GM21723 (cell line): ENCODE measurements at regions not wholly inside any gene's neighbourhood (a gene's known extent, or its start where the extent isn't known, plus 50 kb on each side); places are given as distances from the start of the nearest gene placed in this dataset.
"Not testable (repeated sequence)": the region's sequence is repeated elsewhere in the genome, so short reads cannot be mapped to it uniquely, and the experiment has no call there.

Source experiments
- ATAC-seq: cut with Tn5 transposase; IDR thresholded peaks from one replicate; pipeline ENCODE4 v1.9.1; 2021; ENCODE audit warnings: mild to moderate bottlenecking, moderate library complexity; ENCODE audit not compliant: unreplicated experiment

DNA sequence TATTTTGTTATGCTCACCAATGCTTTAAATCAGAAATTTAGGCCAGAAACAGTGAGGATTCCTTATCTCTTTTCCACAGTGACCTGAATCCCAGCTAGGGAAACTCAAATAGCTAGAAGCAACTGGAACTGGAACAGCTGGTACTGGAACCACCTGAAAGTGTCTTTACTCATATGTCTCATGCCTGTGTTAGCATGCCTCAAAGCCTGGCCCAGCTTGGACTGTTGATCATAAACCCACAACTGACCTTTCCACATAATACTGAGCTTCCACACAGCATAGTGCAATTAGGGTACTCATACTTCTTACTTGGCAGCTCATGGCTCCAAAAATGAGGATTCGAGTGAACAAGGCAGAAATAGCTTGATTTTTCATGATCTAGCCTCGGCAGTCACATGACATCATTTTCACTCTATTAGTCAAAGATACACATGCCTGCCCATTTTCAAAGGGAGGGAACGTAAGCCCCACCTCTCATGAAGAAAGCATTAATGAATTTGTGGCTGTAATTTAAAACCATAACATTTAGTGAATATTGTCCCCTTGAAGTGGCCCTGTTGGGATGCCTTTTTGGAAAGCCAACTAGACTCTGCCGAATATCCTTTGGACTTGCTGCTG, 80.8 kb upstream of the ACSL1 start:
- no peak for ATAC-seq

- ATAC-seq: peak; percentile 63
Measured at GRCh38 chr4:184907216-184907615, 81.4 kb upstream of the ACSL1 start.

- no peak for ATAC-seq
Measured at GRCh38 chr4:184907810-184908209, 82.0 kb upstream of the ACSL1 start.

DNA sequence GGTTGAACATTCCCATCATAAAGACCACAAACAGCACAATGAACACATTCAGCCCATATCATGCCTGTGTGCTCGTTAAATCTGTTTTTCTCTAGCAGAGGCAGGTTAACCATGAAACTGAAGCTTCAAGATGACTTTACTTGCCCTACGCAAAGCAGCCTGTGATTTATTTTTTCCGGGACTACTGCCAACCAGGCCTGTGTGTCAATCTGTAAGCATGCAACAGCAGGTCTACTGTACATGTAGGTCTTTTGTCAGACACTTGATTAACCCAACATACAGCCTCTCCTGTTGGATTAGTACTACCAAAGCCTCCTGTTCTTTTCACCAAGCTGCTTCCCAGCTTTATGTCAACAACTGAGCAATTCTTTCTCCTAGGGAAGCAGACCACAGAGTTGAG, 85.5 kb upstream of the ACSL1 start:
- no peak for ATAC-seq

DNA sequence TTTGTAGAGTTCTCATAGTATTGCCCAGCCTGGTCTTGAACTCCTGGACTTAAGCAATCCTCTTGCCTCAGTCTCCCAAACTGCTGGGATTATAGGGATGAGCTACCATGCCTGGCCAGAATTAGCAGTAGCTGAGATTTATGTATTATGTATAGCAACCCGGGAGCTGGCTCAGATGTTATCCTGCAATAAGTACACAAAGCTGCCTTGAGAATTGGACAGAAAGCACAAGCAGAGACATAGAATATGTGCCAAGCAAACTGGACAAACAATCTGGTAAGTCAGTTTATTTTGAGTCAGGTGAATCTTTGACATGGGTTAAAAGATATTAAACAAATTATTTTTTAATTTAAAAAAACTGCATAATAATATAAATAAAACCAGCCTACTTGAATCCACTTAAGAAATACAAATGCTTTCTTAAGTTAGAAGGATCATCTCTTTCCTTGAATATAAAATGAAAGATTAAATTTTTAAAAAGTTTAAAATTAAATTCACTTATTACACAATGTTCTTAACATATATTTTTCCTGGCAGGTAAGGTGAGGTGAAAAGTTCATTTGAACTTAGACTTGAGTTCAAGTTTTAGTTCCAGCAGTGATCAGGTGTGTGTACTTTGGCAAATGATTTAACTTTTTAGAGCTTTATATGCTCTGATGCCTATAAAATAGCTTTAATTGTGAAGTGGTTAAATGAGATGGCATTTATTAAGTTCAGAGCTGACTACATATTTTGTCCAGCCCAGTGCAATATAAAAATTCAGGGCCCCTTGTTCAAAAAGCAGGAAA, 87.8 kb upstream of the ACSL1 start:
- no peak for ATAC-seq

- ATAC-seq: not testable (repeated sequence)
Measured at GRCh38 chr4:184918799-184919198, 93.0 kb upstream of the ACSL1 start.

- no peak for ATAC-seq
Measured at GRCh38 chr4:184921456-184921855, 95.7 kb upstream of the ACSL1 start.

DNA sequence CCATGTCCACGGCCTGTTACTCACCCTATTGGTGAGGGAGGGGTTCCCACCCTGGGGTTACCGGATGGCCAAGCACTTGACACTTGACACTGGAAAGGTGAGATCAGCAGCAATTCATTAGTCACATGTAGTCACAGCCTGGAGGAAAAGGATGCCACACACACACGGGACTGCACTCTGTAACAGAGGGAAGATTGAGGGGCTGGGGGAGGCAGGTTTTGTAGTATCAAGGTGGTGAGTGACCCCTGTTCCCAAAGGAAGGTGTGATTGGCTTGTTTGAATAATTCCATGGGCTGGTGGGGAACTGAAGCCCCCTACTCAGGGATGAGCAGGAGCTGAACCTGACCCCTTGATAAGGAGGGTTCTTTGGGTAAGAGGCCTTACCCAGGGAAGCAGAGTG, 96.0 kb upstream of the HELT start:
- no peak for ATAC-seq

DNA sequence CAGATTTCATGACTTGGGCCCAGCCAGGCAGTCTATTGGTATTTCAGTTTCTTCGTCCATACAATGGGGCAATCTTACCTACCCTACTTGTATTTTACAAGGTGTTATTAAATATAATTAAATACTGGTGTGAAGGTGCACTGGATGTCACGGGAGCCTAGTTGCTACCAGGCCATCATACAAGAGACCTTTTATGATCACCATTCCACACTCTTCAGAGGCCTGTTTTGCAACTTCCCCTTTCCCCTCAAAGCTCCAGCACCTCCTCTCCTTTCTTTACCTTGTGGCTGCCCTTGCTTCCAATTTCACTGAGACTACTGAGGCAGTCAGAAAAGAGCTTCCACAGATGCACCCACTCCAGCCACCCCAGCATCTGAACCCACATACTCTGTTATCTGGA, 93.8 kb upstream of the HELT start:
- no peak for ATAC-seq

DNA sequence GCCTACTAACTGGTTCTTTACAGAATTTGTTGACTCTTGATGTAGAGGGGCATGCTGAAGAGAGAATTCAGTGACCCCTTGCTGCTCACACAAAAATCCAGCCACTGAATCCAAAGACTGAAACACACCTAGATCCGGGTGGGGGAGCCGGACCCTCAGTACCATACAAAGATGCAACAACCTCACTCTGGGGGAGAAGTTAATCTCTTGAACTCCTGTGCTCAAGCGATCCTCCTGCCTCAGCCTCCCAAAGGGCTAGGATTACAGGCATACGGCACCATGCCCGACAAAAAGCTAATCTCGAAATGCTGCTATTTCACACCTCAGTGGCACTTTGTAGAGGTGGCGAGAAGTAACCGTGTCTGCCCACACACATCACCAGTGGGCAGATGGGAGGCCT, 88.8 kb upstream of the HELT start:
- ATAC-seq: no peak

DNA sequence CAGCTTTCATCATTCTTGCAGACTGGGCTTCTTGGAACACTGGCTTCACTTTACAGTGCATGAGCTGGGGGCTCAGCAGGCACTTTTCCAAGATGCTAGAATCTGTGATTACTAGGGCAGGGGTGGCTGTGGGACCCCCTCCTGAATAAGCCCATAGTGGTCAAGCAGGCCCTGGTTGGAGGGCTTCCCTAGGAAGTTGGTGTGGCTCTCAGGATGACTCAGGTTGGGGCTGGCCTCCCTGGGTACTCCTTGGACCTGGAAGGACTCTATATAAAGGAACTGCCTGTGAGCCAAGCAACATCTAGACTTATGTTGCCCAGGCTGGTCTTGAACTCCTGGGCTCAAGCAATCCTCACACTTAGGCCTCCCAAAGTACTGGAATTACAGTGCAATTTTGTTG, 88.3 kb upstream of the HELT start:
- ATAC-seq: no peak

DNA sequence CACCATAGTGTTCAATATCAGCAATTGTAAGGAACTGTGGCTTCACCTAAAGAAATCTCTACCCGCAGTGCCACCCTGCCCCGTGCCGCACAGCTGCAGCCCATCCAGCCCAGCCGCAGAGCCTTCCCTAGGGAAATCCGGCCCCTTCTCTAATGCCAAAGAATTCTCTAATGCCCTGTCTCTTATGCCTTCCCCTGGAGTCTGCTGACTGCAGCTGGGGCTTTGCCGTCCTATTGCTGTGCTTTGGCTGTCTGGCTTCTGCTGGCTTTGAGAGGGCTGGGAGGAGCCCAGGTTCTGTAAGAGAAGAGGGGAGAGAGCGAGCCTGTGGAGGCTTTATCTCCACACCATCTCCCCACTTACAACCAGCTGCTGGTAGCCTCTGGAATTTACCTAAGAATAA, 85.9 kb upstream of the HELT start:
- no peak for ATAC-seq

DNA sequence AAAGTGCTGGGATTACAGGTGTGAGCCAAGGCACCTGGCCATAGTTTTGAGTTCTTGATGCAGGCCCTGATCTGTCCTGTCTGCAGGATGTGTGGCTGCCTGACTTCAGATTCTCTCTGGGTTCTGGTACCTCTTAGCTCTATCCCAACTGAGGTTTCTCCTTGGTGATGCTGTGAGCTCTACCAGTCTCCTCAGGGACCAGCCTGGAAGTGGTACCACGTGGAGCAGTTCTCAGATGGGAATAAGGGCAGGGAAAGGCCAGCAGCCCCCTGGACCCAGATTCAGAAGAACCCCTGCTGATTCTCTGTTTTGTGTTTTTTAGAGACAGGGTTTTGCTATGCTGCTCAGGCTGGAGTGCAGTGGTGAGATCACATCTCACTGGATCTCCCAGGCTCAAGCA, 85.0 kb upstream of the HELT start:
- no peak for ATAC-seq

GRCh38 chr4:184934184-184934583, 84.1 kb upstream of the HELT start:
- no peak for ATAC-seq

DNA sequence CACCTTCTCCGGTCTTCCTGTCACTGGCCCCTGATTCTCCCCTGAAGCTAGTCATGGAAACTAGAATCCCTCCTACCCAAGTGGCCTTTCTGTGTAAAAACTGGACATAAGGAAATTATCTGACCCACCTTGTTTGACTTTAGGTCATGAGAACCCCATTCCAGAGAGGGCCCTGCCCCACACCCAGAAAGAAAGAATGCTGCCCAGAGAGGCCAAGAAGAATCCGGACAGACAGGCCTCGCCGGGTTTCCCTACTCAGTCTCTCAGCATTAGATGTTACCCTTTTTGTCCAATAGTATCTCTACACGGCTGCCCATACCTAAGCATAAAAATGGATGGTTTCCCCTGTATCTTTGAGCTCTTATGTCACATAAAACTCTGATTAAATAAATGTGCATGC, 83.3 kb upstream of the HELT start:
- no peak for ATAC-seq

GRCh38 chr4:184936071-184936470, 82.2 kb upstream of the HELT start:
- ATAC-seq: no peak

GRCh38 chr4:184937030-184937710, 81.1 kb upstream of the HELT start:
- no peak for ATAC-seq

DNA sequence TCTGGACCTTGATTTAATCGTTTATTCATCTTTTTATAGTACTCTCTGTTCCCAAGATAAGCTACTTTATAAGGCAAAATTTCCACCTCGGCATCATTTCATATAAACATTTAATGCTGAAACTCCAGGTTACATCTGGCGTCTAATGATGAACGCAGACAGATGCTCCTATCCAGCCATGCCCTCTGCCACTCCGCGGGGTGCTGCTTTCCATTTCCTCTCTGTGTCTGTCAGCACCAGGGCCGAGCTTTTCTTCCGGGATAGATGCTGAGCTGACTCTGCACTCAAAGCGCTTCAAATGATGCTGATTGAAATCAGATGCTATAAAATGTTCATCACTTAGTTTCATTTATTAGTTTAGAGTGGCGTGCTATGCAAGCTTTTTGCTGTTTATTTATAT, 80.5 kb upstream of the HELT start:
- ATAC-seq: no peak

GRCh38 chr4:184938871-184939270, 79.4 kb upstream of the HELT start:
- no peak for ATAC-seq

- ATAC-seq: no peak
Measured at GRCh38 chr4:184939978-184940377, 78.3 kb upstream of the HELT start.

DNA sequence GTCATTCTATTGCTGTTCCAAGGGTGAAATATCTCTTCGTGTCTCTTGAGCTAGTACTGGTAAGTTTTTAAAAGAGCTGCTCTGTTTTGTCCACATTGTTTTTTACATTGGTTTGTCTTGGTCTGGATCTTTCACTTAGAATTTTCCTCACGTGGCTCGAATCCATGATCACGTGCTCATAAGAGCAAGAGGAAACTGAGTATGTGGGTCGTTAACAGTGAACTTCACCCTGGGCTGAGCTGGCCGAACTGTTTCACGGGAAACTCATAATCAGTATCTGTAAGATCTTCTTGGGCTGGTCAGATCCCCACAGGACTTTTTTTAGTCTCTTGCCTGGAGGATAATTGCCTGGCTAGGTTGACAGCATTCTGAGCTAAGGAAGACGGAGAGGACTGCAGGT, 77.8 kb upstream of the HELT start:
- no peak for ATAC-seq
